ENCODE measurements at regions not wholly inside any gene's neighbourhood (a gene's known extent, or its start where the extent isn't known, plus 50 kb on each side); places are given as distances from the start of the nearest gene placed in this dataset.
A peak's percentile ranks its signal among the peaks of the same experiment; 100 is the strongest.
"Not testable (repeated sequence)": the region's sequence is repeated elsewhere in the genome, so short reads cannot be mapped to it uniquely, and the experiment has no call there.

GRCh38 chr15:96472681-96473080 lies 142.2 kb downstream of the NR2F2 start:
- no peak for DNase-seq

GRCh38 chr15:96473556-96473955 lies 143.1 kb downstream of the NR2F2 start:
- no peak for DNase-seq

GRCh38 chr15:96474231-96474664 lies 143.7 kb downstream of the NR2F2 start:
- no peak for DNase-seq

GRCh38 chr15:96477227-96477626 lies 146.7 kb downstream of the NR2F2 start:
- no peak for DNase-seq

- not testable (repeated sequence) for DNase-seq
Observed at GRCh38 chr15:96484412-96484811, 153.9 kb downstream of the NR2F2 start.

- DNase-seq, result no peak
Observed at GRCh38 chr15:96484830-96485229, 154.3 kb downstream of the NR2F2 start.

GRCh38 chr15:96487245-96487644 lies 156.7 kb downstream of the NR2F2 start:
- no peak for DNase-seq

- DNase-seq, result not testable (repeated sequence)
Observed at GRCh38 chr15:96491066-96491699, 160.7 kb downstream of the NR2F2 start.

GRCh38 chr15:96491700-96492644 lies 161.5 kb downstream of the NR2F2 start:
- DNase-seq, result not testable (repeated sequence)

- DNase-seq, result peak; percentile 28
Observed at GRCh38 chr15:96494505-96494904, 164.0 kb downstream of the NR2F2 start.

GRCh38 chr15:96495386-96495785 lies 164.9 kb downstream of the NR2F2 start:
- DNase-seq, result no peak

- DNase-seq, result no peak
Observed at GRCh38 chr15:96497951-96498350, 167.5 kb downstream of the NR2F2 start.

GRCh38 chr15:96500508-96500907 lies 170.0 kb downstream of the NR2F2 start:
- peak; percentile 33 for DNase-seq

GRCh38 chr15:96501362-96501761 lies 170.9 kb downstream of the NR2F2 start:
- DNase-seq, result no peak

GRCh38 chr15:96502196-96502595 lies 171.7 kb downstream of the NR2F2 start:
- DNase-seq, result no peak

- DNase-seq, result no peak
Observed at GRCh38 chr15:96503276-96503675, 172.8 kb downstream of the NR2F2 start.

- DNase-seq, result no peak
Observed at GRCh38 chr15:96504371-96504770, 173.9 kb downstream of the NR2F2 start.

GRCh38 chr15:96505014-96505413 lies 174.5 kb downstream of the NR2F2 start:
- DNase-seq, result no peak

GRCh38 chr15:96514607-96515285 lies 184.2 kb downstream of the NR2F2 start:
- no peak for DNase-seq

- DNase-seq, result no peak
Observed at GRCh38 chr15:96515371-96515770, 184.9 kb downstream of the NR2F2 start.

- DNase-seq, result no peak
Observed at GRCh38 chr15:96521386-96521785, 190.9 kb downstream of the NR2F2 start.

- no peak for DNase-seq
Observed at GRCh38 chr15:96524676-96525417, 194.3 kb downstream of the NR2F2 start.

GRCh38 chr15:96535148-96535547 lies 204.6 kb downstream of the NR2F2 start:
- no peak for DNase-seq
